ENCODE measurements at regions not wholly inside any gene's neighbourhood (a gene's known extent, or its start where the extent isn't known, plus 50 kb on each side); places are given as distances from the start of the nearest gene placed in this dataset.

DNA sequence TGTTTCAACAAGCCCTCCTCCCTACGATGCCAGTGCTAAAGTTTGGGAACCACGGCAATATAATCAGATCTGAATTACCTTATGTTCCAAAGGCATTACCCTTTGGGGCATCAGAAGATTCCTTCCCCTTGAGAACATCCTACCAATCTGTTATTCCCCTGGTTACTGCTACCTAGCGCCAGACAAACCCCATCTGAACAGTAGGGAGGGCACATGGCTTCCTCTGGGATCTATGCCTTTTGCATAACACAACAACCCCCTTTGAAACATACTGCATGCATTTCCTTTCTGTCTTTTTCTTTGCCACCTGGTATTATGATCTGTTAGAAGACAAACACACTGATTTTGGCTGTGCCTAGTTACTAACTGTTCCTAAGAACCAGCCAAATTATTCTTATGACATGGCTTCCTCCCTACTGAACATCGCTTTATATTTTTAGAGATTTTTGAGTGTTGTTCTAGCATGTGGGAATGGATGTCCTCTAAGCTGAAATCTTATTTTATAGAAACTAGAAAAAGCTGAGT is 103.9 kb upstream of the DAPK1 start:
- intact Hi-C loops (cut with micrococcal nuclease), result no loop called here
- Histone ChIP-seq H3K79me2 (ENCODE audit: insufficient read depth, low read length) (no peaks in the 10 kb centered on the region), H3K27me3 (ENCODE audit: insufficient read depth, low read length) (no peaks in the 10 kb centered on the region), H3K9ac (ENCODE audit: low read length) (no peak overlapping the region), H3K4me3 (replicated peaks in 1 of 2; ENCODE audit: low read depth in 1 of 2, low read length in 2 of 2) (no peak overlapping the region), H3K9me3 (ENCODE audit: control insufficient read depth in 1 of 2, insufficient read depth in 1 of 2, low read depth in 1 of 2, low read length in 2 of 2) (no peaks in the 10 kb centered on the region), H4K20me1 (ENCODE audit: insufficient read depth) (no peaks in the 10 kb centered on the region), H3K27ac (ENCODE audit: low read depth, low read length) (no peak overlapping the region), H3K9me2 (ENCODE audit: insufficient read depth) (no peaks in the 10 kb centered on the region), H3K36me3 (ENCODE audit: control insufficient read depth in 1 of 2, insufficient read depth in 2 of 2, low read length in 2 of 2) (no peaks in the 10 kb centered on the region), H3K4me1 (ENCODE audit: control insufficient read depth in 1 of 2, insufficient read depth in 2 of 2, low read length in 2 of 2) (no peaks in the 10 kb centered on the region), H2AFZ (ENCODE audit: low read depth, low read length, poor library complexity, severe bottlenecking) (no peak overlapping the region), H3K4me2 (ENCODE audit: low read length) (no peak overlapping the region)
- TF ChIP-seq, protein P1, sequence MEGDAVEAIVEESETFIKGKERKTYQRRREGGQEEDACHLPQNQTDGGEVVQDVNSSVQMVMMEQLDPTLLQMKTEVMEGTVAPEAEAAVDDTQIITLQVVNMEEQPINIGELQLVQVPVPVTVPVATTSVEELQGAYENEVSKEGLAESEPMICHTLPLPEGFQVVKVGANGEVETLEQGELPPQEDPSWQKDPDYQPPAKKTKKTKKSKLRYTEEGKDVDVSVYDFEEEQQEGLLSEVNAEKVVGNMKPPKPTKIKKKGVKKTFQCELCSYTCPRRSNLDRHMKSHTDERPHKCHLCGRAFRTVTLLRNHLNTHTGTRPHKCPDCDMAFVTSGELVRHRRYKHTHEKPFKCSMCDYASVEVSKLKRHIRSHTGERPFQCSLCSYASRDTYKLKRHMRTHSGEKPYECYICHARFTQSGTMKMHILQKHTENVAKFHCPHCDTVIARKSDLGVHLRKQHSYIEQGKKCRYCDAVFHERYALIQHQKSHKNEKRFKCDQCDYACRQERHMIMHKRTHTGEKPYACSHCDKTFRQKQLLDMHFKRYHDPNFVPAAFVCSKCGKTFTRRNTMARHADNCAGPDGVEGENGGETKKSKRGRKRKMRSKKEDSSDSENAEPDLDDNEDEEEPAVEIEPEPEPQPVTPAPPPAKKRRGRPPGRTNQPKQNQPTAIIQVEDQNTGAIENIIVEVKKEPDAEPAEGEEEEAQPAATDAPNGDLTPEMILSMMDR (IDR thresholded peaks at IDR 0.05 in 2 of 3, conservative IDR thresholded peaks at IDR 0.05 in 1 of 3; ENCODE audit: borderline replicate concordance in 1 of 3, insufficient read depth in 1 of 3, low read depth in 2 of 3, low read length in 2 of 3), result no peak
- TF ChIP-seq TCF7L2 (IDR thresholded peaks at IDR 0.05; ENCODE audit: borderline replicate concordance, extremely low read depth, insufficient read depth, insufficient read length) (no peak), SP1 (IDR thresholded peaks at IDR 0.05; ENCODE audit: low read depth) (no peak)
- no TSS peak for BruUV-seq (replicated peaks)
- POLR2A ChIA-PET, result no interaction called here
- RAD21 ChIA-PET (ENCODE audit: low non-redundant PET in 1 of 2, low total read pairs in 2 of 2, uncharacterized antibody in 2 of 2, unreplicated experiment in 2 of 2), result no interaction called here
- ATAC-seq (no peak), DNase-seq (ENCODE audit: low read depth, low spot score) (no peak)
- CTCF ChIA-PET, result no interaction called here

DNA sequence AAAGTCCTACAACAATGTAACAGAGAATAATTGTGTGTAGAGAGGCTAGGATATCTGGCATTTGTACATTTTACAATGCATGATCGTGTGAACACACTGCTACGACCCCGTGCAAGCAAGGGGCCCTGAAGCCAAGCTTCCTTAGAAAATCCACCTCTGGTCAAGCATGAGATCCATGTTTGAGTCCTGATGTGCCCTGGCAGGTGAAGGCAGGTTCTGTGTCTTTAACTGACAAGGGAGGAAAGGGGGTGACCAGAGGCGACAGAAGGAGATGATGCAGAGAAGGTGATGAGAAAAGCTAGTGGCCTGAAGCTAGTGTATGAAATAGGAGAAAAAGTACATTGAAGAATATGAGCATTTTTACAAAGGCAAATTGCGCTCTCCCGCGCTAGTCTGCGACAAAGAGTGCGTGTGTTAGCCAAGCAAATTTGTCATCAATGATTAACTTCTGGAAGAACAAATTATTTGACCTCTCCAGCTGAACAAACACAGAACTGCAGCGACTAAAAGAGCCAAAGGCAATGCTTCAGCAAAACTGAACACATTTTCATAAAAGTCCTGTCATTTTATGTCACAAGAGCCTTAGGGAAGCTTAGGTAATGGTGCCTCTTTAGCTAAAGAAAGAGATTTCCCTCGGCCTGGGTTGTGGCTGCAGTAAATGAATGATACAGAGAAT is 101.7 kb upstream of the DAPK1 start:
- ChIA-PET POLR2A (no interaction called here), CTCF (no interaction called here), RAD21 (ENCODE audit: low non-redundant PET in 1 of 2, low total read pairs in 2 of 2, uncharacterized antibody in 2 of 2, unreplicated experiment in 2 of 2) (no interaction called here)
- Histone ChIP-seq H3K9me2 (ENCODE audit: insufficient read depth) (no peaks in the 10 kb centered on the region), H4K20me1 (ENCODE audit: insufficient read depth) (no peaks in the 10 kb centered on the region), H3K4me1 (ENCODE audit: control insufficient read depth in 1 of 2, insufficient read depth in 2 of 2, low read length in 2 of 2) (no peaks in the 10 kb centered on the region), H3K27me3 (ENCODE audit: insufficient read depth, low read length) (no peaks in the 10 kb centered on the region), H3K4me2 (ENCODE audit: low read length) (no peak overlapping the region), H3K36me3 (ENCODE audit: control insufficient read depth in 1 of 2, insufficient read depth in 2 of 2, low read length in 2 of 2) (no peaks in the 10 kb centered on the region), H2AFZ (ENCODE audit: low read depth, low read length, poor library complexity, severe bottlenecking) (no peak overlapping the region), H3K9me3 (ENCODE audit: control insufficient read depth in 1 of 2, insufficient read depth in 1 of 2, low read depth in 1 of 2, low read length in 2 of 2) (no peaks in the 10 kb centered on the region), H3K4me3 (replicated peaks in 1 of 2; ENCODE audit: low read depth in 1 of 2, low read length in 2 of 2) (no peak overlapping the region), H3K79me2 (ENCODE audit: insufficient read depth, low read length) (no peaks in the 10 kb centered on the region), H3K9ac (ENCODE audit: low read length) (no peak overlapping the region), H3K27ac (ENCODE audit: low read depth, low read length) (no peak overlapping the region)
- intact Hi-C loops (cut with micrococcal nuclease), result no loop called here
- TF ChIP-seq ZNF274 (IDR thresholded peaks at IDR 0.05; ENCODE audit: low read depth, low read length) (no peak), EGR1 (IDR thresholded peaks at IDR 0.05; ENCODE audit: low read depth) (no peak), POLR2A (IDR thresholded peaks at IDR 0.05; ENCODE audit: borderline replicate concordance, extremely low read depth, insufficient read depth, insufficient read length) (no peak), ZFX (IDR thresholded peaks at IDR 0.05) (no peak), FOSL1 (IDR thresholded peaks at IDR 0.05; ENCODE audit: low read depth) (no peak), SP1 (IDR thresholded peaks at IDR 0.05; ENCODE audit: low read depth) (no peak), YY1 (IDR thresholded peaks at IDR 0.05; ENCODE audit: extremely low read depth, insufficient replicate concordance, low read depth, low read length) (no peak), JUND (IDR thresholded peaks at IDR 0.05) (no peak)
- TF ChIP-seq, protein P2, sequence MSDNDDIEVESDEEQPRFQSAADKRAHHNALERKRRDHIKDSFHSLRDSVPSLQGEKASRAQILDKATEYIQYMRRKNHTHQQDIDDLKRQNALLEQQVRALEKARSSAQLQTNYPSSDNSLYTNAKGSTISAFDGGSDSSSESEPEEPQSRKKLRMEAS (IDR thresholded peaks at IDR 0.05), result no peak
- DNase-seq (ENCODE audit: low read depth, low spot score), result no peak
- no TSS peak for BruUV-seq (replicated peaks)
- no peak for ATAC-seq

Measured in HCT116 (cell line).